ENCODE measurements at regions not wholly inside any gene's neighbourhood (a gene's known extent, or its start where the extent isn't known, plus 50 kb on each side); places are given as distances from the start of the nearest gene placed in this dataset.
"Not testable (repeated sequence)": the region's sequence is repeated elsewhere in the genome, so short reads cannot be mapped to it uniquely, and the experiment has no call there.

- no peak for DNase-seq (ENCODE audit: low read depth, low spot score)
- H3K4me3 ChIP-seq (ENCODE audit: low read length): no peak overlapping the region
These were observed 73.4 kb downstream of the ZFP36L2 start for GRCh38 chr2:43152741-43153647.

- no peak overlapping the region for H3K4me3 ChIP-seq (ENCODE audit: low read length)
- no peak for DNase-seq (ENCODE audit: low read depth, low spot score)
These were observed 74.2 kb downstream of the ZFP36L2 start for GRCh38 chr2:43152186-43152585.

DNA sequence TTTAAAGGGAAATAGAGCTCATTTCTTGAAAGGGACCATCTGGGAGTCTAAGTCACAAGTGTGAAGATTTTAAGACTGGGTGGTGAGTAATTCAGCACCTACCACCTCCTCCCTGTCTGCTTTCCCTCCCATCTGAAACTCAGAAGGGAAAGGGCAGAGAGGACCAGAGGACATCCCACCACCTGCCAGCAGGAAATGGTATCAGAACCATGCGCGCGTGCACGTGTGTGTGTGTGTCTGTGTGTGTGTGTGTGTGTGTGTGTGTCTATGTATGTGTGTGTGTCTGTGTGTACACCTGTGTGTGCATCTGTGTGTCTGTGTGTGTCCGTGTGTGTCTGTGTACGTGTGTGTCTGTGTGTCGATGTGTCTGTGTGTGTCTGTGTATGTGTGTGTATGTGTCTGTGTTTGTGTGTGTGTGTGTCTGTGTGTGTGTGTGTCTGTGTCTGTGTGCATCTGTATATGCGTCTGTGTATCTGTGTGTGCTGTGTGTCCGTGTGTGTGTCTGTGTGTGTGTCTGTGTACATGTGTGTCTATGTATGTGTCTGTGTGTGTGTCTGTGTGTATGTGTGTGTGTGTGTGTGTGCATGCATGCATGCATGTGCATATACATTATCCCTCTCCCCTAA lies 76.8 kb downstream of the ZFP36L2 start:
- DNase-seq (ENCODE audit: low read depth, low spot score): no peak
- no peak overlapping the region for H3K4me3 ChIP-seq (ENCODE audit: low read length)

DNA sequence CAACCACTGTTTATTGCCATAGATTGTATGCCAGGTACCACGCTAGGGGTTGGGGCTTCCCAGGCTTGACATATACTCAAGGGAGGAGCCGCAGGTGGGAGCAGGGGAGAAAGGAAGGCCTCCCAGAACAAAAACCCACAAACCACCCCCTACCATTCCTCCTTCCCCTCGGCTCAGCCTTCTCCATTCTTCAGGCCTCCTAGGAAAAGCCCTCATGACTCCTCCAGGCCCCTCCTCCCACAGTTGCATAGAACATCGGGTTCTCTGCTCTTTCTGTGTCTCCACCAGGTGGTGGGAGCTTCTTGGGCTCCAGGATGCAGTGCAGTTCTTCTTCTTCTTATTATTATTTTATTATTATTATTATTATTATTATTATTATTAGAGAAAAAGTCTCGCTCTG lies 80.3 kb downstream of the ZFP36L2 start:
- no peak overlapping the region for H3K4me3 ChIP-seq (ENCODE audit: low read length)
- DNase-seq (ENCODE audit: low read depth, low spot score): no peak

DNA sequence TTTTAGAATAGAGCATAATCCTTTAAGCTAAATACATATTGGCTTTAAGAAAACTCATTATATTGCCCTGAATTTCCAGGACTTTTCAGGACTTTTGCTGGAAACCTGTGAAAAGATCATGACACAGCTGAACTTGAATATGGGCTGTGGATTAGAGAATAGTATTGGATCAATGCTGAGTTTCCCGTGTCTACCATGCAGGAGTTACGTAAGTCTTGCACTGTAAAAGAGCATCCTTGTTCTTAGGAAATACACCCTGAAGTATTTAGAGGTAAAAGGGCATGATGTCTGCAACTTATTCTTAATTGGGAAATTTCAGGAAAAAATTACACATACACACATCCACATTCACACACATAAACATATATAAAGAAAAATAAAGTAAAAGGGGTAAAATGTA lies 82.1 kb downstream of the ZFP36L2 start:
- no peak for DNase-seq (ENCODE audit: low read depth, low spot score)
- H3K4me3 ChIP-seq (ENCODE audit: low read length): no peak overlapping the region

DNA sequence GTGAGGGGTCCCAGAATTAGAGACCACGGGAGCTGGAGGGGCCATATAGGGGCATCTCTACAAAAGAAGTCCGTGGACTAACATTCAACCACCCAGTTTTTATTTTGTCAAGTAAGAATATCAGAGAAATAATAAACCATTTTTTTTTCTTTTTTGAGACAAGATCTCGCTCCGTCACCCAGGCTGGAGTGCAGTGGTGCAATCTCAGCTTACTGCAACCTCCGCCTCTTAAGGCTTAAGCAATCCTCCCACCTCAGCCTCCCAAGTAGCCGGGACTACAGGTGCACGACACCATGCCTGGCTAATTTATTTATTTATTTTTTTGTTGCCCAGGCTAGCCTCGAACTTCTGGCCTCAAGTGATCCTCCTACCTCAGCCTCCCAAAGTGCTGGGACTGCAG lies 82.7 kb downstream of the ZFP36L2 start:
- no peak overlapping the region for H3K4me3 ChIP-seq (ENCODE audit: low read length)
- no peak for DNase-seq (ENCODE audit: low read depth, low spot score)

DNA sequence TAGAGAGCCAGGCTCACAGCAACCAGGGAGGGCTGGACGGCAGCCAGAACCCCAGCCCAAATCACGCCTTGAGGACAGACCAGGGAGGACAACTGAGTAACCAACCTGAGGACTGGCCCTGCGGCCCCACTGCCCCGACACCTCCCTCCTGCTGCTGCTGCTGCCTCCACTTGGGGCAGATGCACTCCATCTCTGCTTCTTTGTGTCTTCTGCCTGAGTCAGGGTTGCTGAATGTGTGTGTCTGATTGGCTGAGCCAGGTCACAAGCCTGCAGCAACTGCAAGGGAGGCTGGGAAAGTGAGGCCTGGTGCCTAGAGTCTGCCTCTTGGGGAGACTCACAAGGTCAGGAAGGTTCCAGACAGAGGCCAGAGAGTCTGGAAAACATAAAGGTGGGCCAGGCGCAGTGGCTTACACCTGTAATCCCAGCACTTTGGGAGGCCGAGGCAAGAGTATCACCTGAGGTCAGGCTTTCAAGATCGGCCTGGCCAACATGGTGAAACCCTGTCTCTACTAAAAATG lies 83.4 kb downstream of the ZFP36L2 start:
- peak overlapping the region; percentile 25 for H3K4me3 ChIP-seq (ENCODE audit: low read length)
- DNase-seq (ENCODE audit: low read depth, low spot score): no peak

DNA sequence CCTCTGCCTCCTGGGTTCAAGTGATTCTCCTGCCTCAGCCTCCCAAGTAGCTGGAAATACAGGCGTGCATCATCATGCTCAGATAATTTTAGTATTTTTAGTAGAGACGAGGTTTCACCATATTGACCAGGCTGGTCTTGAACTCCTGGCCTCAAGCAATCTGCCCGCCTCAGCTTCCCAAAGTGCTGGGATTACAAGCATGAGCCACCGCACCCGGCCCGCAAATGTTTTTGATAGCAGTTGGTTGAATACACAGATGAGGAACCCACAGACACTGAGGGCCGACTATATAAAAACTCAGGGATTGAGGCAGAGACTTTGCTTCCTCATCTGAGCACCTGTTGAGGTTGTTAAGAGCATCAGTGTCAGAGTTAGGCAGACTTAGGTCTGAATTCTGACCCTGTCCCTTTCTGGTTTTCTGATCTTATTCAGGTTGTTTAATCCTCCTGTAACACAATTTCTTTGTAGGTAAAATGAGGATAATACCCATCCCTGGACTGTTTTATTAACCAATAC lies 84.7 kb downstream of the ZFP36L2 start:
- DNase-seq (ENCODE audit: low read depth, low spot score); H3K4me3 ChIP-seq (ENCODE audit: low read length): not testable (repeated sequence)

- no peak overlapping the region for H3K4me3 ChIP-seq (ENCODE audit: low read length)
- peak; percentile 64 for DNase-seq (ENCODE audit: low read depth, low spot score)
These were observed 86.3 kb downstream of the ZFP36L2 start for GRCh38 chr2:43139996-43140621.

DNA sequence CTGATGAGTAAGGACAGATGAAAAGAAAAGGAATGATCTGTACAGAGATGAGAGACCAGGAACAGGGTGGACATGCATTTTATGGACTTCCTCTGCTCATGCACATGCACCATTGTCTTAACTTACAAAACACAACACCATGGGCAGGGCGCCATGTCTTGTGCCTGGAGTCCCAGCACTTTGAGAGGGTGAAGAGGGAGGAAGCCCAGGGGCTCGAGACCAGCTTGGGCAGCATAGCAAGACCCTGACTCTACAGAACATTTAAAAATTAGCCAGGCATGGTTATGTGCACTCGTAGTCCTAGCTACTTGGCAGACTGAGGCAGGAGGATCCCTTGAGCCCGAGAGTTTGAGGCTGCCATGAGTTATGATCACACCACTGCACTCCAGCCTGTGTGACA lies 86.9 kb downstream of the ZFP36L2 start:
- DNase-seq (ENCODE audit: low read depth, low spot score): no peak
- no peak overlapping the region for H3K4me3 ChIP-seq (ENCODE audit: low read length)

GRCh38 chr2:43138441-43138840 lies 88.0 kb downstream of the ZFP36L2 start:
- H3K4me3 ChIP-seq (ENCODE audit: low read length): no peak overlapping the region
- DNase-seq (ENCODE audit: low read depth, low spot score): no peak

GRCh38 chr2:43136876-43137275 lies 89.5 kb downstream of the ZFP36L2 start:
- peak overlapping the region; percentile 37 for H3K4me3 ChIP-seq (ENCODE audit: low read length)
- peak; percentile 98 for DNase-seq (ENCODE audit: low read depth, low spot score)

- H3K4me3 ChIP-seq (ENCODE audit: low read length): peak overlapping the region; percentile 37
- peak; percentile 65 for DNase-seq (ENCODE audit: low read depth, low spot score)
These were observed 90.2 kb downstream of the ZFP36L2 start for GRCh38 chr2:43136011-43136799.

GRCh38 chr2:43135583-43135982 lies 90.8 kb downstream of the ZFP36L2 start:
- H3K4me3 ChIP-seq (ENCODE audit: low read length): no peak overlapping the region; the same call in 1 of the 2 replicates
- DNase-seq (ENCODE audit: low read depth, low spot score): no peak

- H3K4me3 ChIP-seq (ENCODE audit: low read length): no peak overlapping the region
- DNase-seq (ENCODE audit: low read depth, low spot score): no peak
These were observed 91.9 kb downstream of the ZFP36L2 start for GRCh38 chr2:43134571-43134889.

DNA sequence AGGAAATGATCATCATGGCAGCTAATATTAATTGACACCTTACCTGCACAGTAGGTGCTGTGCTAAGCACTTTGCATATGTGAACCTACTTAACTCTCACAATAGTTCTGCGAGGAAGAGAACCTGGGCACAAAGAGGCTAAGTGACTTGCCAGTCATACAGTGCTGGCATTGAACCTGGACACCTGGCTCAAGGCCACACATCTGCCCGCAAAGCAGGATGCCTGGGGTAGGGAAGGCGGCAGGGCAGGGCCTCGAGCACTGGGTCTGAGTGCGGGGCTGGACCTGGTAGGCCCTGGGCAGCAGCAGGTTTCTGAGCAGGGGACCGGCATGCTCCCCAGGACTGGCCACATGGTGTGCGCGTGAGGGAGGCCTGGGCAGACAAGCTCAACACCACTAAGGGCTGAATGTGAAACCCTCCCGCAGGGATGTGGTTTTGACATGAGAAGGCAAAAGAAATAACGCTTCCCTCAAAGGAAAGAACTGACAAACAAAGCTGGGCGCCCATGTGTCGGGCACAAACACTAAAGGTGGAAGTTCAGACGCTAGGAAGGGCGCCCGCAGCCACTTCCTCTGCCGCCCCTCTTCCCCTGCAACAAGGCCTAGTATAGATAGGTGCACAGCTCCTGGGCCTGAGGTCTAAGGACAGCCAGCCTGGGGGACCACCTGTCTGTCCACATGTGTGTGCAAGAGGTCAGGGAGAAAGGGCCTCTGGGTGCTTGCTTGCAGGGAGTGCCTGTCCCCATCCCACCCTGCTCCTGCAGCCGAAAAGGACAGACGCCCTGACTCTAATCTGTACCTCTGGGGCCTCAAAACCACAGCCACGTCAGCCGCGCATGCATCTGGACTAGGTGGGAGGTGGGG lies 92.5 kb downstream of the ZFP36L2 start:
- DNase-seq (ENCODE audit: low read depth, low spot score): peak; percentile 92
- peak overlapping the region; percentile 15; the same call in 1 of the 2 replicates for H3K4me3 ChIP-seq (ENCODE audit: low read length)

DNA sequence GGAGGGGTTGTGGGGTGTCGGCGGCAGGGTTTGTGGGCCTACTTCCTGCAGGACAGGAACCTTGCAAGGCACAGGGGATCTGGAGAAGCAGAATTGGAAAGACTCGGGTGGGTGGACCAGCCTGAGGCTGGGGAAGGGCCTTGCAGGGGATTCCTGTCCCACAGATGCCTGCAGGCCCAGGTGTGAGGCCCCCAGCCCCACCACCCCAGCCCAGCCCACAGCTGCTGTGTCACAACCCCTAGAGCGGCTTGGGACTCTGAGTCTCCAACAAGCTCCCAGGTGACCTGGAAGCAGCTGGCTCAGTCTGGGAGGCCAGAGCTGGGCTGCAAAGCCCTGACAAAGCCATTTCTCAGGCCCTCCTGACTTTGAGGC lies 93.1 kb downstream of the ZFP36L2 start:
- DNase-seq (ENCODE audit: low read depth, low spot score): no peak
- no peak overlapping the region for H3K4me3 ChIP-seq (ENCODE audit: low read length)

DNA sequence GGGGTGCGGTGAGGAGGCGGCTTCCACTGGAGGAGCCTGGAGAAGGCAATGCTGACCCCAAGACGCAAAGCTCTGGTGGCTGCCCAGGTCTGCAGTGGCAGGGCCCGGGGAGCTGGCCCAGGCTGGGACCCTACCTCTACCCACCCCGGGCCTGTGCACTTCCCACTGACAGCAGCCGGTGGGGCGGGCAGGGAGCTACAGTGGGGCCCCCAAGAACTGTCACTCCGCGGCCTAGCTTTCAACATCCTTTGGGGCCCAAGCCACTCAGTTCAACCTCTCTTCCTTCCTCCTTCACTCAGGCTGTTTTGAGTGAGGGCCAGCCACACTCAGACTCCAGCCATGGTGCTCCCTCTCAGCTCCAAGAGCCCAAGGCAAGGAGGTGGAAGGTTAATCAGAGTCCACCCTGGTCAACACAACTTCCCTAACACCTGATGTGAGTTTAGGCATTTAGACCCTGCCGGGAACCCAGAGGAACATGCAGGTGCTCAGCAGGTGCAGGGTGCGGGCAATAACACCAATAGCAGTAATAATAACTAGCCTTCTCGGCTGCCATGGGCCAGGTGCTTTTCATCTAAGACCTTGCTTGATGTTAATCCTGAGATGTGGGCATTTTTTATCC lies 93.6 kb downstream of the ZFP36L2 start:
- H3K4me3 ChIP-seq (ENCODE audit: low read length): no peak overlapping the region
- no peak for DNase-seq (ENCODE audit: low read depth, low spot score)
